ENCODE measurements at regions not wholly inside any gene's neighbourhood (a gene's known extent, or its start where the extent isn't known, plus 50 kb on each side); places are given as distances from the start of the nearest gene placed in this dataset.
"Not testable (repeated sequence)": the region's sequence is repeated elsewhere in the genome, so short reads cannot be mapped to it uniquely, and the experiment has no call there.

GRCh38 chr5:174559566-174560090 is 164.8 kb upstream of the MSX2 start:
- Histone ChIP-seq H3K36me3 (ENCODE audit: control insufficient read depth, insufficient read depth, low read length) (no peaks in the 10 kb centered on the region), H3K4me3 (replicated peaks in 1 of 4; ENCODE audit: control extremely low read depth in 1 of 4, insufficient read depth in 1 of 4, low read depth in 3 of 4, low read length in 4 of 4) (no peak overlapping the region), H3K9me3 (ENCODE audit: control insufficient read depth, insufficient read depth, low read depth, low read length) (no peaks in the 10 kb centered on the region), H3K27me3 (ENCODE audit: control insufficient read depth, insufficient read depth, low read length) (peaks cover 2% of the 10 kb centered on the region), H3K79me2 (ENCODE audit: control insufficient read depth, insufficient read depth, low read length) (no peaks in the 10 kb centered on the region), H3K9ac (ENCODE audit: insufficient read depth, low read length) (no peak overlapping the region), H2AFZ (ENCODE audit: low read length) (no peak overlapping the region), H3K27ac (ENCODE audit: insufficient read depth, low read length) (no peak overlapping the region), H3K4me1 (ENCODE audit: control insufficient read depth, extremely low read depth, insufficient read depth, low read length) (no peaks in the 10 kb centered on the region), H3K4me2 (ENCODE audit: extremely low read depth, insufficient read depth, low read length) (no peak overlapping the region), H4K20me1 (ENCODE audit: control insufficient read depth, extremely low read depth, insufficient read depth, low read length) (no peaks in the 10 kb centered on the region)
- TF ChIP-seq EZH2 (IDR thresholded peaks at IDR 0.05; ENCODE audit: low read length, missing control alignments) (no peak), CTCF (conservative IDR thresholded peaks at IDR 0.05 in 1 of 2, IDR thresholded peaks at IDR 0.05 in 1 of 2; ENCODE audit: low read depth in 1 of 2, low read length in 2 of 2) (no peak)
- DNase-seq (ENCODE audit: low read depth in 2 of 2) = no peak

GRCh38 chr5:174560861-174561260 is 163.5 kb upstream of the MSX2 start:
- Histone ChIP-seq H3K4me3 (replicated peaks in 1 of 4; ENCODE audit: control extremely low read depth in 1 of 4, insufficient read depth in 1 of 4, low read depth in 3 of 4, low read length in 4 of 4) (no peak overlapping the region), H3K27me3 (ENCODE audit: control insufficient read depth, insufficient read depth, low read length) (peaks cover 2% of the 10 kb centered on the region), H3K27ac (ENCODE audit: insufficient read depth, low read length) (no peak overlapping the region), H3K9ac (ENCODE audit: insufficient read depth, low read length) (no peak overlapping the region), H3K4me2 (ENCODE audit: extremely low read depth, insufficient read depth, low read length) (no peak overlapping the region), H3K4me1 (ENCODE audit: control insufficient read depth, extremely low read depth, insufficient read depth, low read length) (no peaks in the 10 kb centered on the region), H4K20me1 (ENCODE audit: control insufficient read depth, extremely low read depth, insufficient read depth, low read length) (no peaks in the 10 kb centered on the region), H3K9me3 (ENCODE audit: control insufficient read depth, insufficient read depth, low read depth, low read length) (no peaks in the 10 kb centered on the region), H3K79me2 (ENCODE audit: control insufficient read depth, insufficient read depth, low read length) (no peaks in the 10 kb centered on the region), H2AFZ (ENCODE audit: low read length) (no peak overlapping the region), H3K36me3 (ENCODE audit: control insufficient read depth, insufficient read depth, low read length) (no peaks in the 10 kb centered on the region)
- DNase-seq (ENCODE audit: low read depth in 2 of 2) = peak in 1 of 2 donors; percentile 78
- TF ChIP-seq CTCF (conservative IDR thresholded peaks at IDR 0.05 in 1 of 2, IDR thresholded peaks at IDR 0.05 in 1 of 2; ENCODE audit: low read depth in 1 of 2, low read length in 2 of 2) = no peak
- no peak for TF ChIP-seq EZH2 (IDR thresholded peaks at IDR 0.05; ENCODE audit: low read length, missing control alignments)

- H3K9me3 ChIP-seq (ENCODE audit: control insufficient read depth, insufficient read depth, low read depth, low read length); H2AFZ ChIP-seq (ENCODE audit: low read length); H3K4me3 ChIP-seq (replicated peaks in 1 of 4; ENCODE audit: control extremely low read depth in 1 of 4, insufficient read depth in 1 of 4, low read depth in 3 of 4, low read length in 4 of 4); H3K27me3 ChIP-seq (ENCODE audit: control insufficient read depth, insufficient read depth, low read length); H3K4me2 ChIP-seq (ENCODE audit: extremely low read depth, insufficient read depth, low read length); H3K36me3 ChIP-seq (ENCODE audit: control insufficient read depth, insufficient read depth, low read length); H3K27ac ChIP-seq (ENCODE audit: insufficient read depth, low read length); H3K79me2 ChIP-seq (ENCODE audit: control insufficient read depth, insufficient read depth, low read length); H3K4me1 ChIP-seq (ENCODE audit: control insufficient read depth, extremely low read depth, insufficient read depth, low read length); H4K20me1 ChIP-seq (ENCODE audit: control insufficient read depth, extremely low read depth, insufficient read depth, low read length); H3K9ac ChIP-seq (ENCODE audit: insufficient read depth, low read length): not testable (repeated sequence)
- peak in 1 of 2 donors; percentile 53 for DNase-seq (ENCODE audit: low read depth in 2 of 2)
Measured at GRCh38 chr5:174563040-174563439, 161.3 kb upstream of the MSX2 start.
